Transverse colon (tissue), 4 donors: ENCODE measurements at regions not wholly inside any gene's neighbourhood (a gene's known extent, or its start where the extent isn't known, plus 50 kb on each side); places are given as distances from the start of the nearest gene placed in this dataset.

Source experiments
- DNase-seq: peaks from one replicate; pipeline ENCODE4 v3.0.0-alpha.2; 2019
- H3K27ac ChIP-seq, 4 donors: fragments of 200-600 bp; sonication (generic); 2 replicates each; pipeline ENCODE4 v1.5.1; 2016 to 2018; ENCODE audit warnings: inconsistent platforms in 4 of 4
- H3K27me3 ChIP-seq: fragments of 200-600 bp; sonication (generic); 2 replicates; pipeline ENCODE4 v1.5.1; 2017; ENCODE audit warnings: inconsistent platforms
- H3K36me3 ChIP-seq, 4 donors: fragments of 200-600 bp; sonication (generic); 2 replicates each; pipeline ENCODE4 v1.5.1; 2017 to 2019; ENCODE audit warnings: inconsistent platforms in 4 of 4
- H3K4me1 ChIP-seq, 4 donors: fragments of 200-600 bp; sonication (generic); 2 replicates each; pipeline ENCODE4 v1.5.1; 2017 to 2020; ENCODE audit warnings: inconsistent platforms in 4 of 4
- H3K4me3 ChIP-seq, 4 donors: fragments of 200-600 bp; sonication (generic); 1 replicate in 1 of 4; 2 replicates in 3 of 4; pipeline versions ENCODE4 v1.5.1 to v1.6.1; 2017 to 2019; ENCODE audit warnings: inconsistent platforms in 4 of 4
- H3K9me3 ChIP-seq, 2 donors: fragments of 200-600 bp; sonication (generic); 2 replicates each; pipeline ENCODE4 v1.5.1; 2017 to 2019; ENCODE audit warnings: inconsistent platforms in 2 of 2
- EP300 ChIP-seq: sonication (generic); formaldehyde crosslinking; IDR thresholded peaks from one replicate; pipeline ENCODE4 v1.6.1; 2017; ENCODE audit warnings: antibody characterized with exemption, low read depth
- POLR2A ChIP-seq: fragments of 450-650 bp; IDR thresholded peaks from one replicate; pipeline ENCODE4 v1.6.1; 2016; ENCODE audit warnings: antibody characterized with exemption, mild to moderate bottlenecking, moderate library complexity
- POLR2AphosphoS5 ChIP-seq, 3 donors: sonication (generic); formaldehyde crosslinking; IDR thresholded peaks; one replicate each; pipeline ENCODE4 v1.6.1; 2016; ENCODE audit warnings: antibody characterized with exemption in 3 of 3
- WGBS, 2 donors: methylation state at CpG; one replicate each; pipeline ENCODE4 v1.1.5; 2018; ENCODE audit warnings: low coverage in 1 of 2; 5-methylcytosine and 5-hydroxymethylcytosine counted together
- in situ Hi-C, 4 donors: fragments of 200-750 bp; cut with MboI; loops; one replicate each; pipeline versions ENCODE4 v1.15.0 to v1.15.1; 2017; ENCODE audit warnings: low sequenced_read_pairs in 3 of 4, low pct_ligation_motif_present in 1 of 4, low pct_unique_long_range_greater_than_20kb in 1 of 4
- intact Hi-C: fragments of 100-400 bp; cut with DNase I; formaldehyde crosslinking; loops from one replicate; pipeline ENCODE4 v1.15.1; 2023; ENCODE audit warnings: low total_unique reads
- TF ChIP-seq, protein P1 (sequence below), 5 experiments: fragments of 200-600 bp in 3 of 5; fragments of 450-650 bp in 2 of 5; sonication (generic) in 3 of 5; IDR thresholded peaks; 1 replicate in 2 of 5; 2 replicates in 3 of 5; pipeline ENCODE4 v1.5.1; 2016 to 2017; ENCODE audit warnings: antibody characterized with exemption in 5 of 5, inconsistent platforms in 3 of 5, mild to moderate bottlenecking in 2 of 5, moderate library complexity in 1 of 5

DNA sequence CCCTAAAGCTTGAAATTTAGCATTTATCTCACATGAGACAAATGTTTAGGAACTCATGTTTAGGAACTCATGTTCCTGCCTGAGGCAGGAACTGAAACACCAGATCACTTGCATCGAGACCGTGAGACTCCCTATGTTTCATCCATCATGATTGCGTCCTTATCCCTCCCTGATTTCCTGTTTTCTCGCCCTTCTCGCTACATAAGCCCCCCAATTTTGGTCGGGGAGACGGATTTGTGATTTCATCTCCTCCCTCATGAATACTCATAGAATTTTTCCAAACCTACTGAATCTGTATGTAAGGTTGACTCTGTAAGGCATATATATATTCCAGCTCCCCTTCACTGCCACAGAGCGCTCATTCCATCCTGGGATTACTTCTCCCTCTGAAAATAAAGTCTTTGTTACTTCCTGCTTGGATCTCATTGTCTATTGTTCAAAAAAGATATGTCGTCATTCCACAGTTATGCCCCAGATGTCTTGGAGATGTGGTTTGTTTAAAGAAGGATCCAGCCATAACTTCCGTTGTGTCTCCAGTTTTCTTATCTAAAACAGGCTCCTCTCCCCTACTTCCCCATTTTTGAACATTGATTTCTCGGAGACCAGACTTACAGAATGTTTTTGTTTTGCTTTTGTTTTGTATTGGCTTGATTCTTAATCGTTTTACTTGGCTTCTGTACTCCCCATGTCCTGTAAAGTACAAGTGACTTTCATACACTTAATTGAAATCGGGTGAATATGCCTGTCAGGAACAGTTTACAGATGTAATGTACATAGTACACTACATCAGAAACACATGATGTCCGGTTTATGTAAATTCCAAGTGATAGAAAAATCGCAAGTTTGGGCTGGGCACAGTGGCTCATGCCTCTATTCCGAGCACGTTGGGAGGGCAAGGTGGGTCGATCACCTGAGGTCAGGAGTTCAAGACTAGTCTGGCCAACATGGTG, 118.7 kb downstream of the HFE start:
- Histone ChIP-seq H3K9me3 (no peaks in the 10 kb centered on the region), H3K4me1 (peaks cover 0 to 18% (median 10%) of the 10 kb centered on the region in 4 donors), H3K27me3 (no peaks in the 10 kb centered on the region), H3K27ac (peak overlapping the region; percentile 93 to 100 (median 97)), H3K36me3 (no peaks in the 10 kb centered on the region), H3K4me3 (peak overlapping the region; percentile 60 to 77 (median 64))
- intact Hi-C loops (loop anchor here (10.0 kb wide), 1 partner anchor 69 kb away; a partner anchor contains a TSS), in situ Hi-C loops (loop anchor here in 2 of 4 donors (10.0 to 25.0 kb wide), 2 partner anchors 181 to 931 kb away; a partner anchor contains a TSS)
- peak; percentile 26 for DNase-seq
- WGBS, 2 donors: 5 to 8% methylated on average over 14 to 18 of the region's 18 CpGs
- peak; percentile 75 for TF ChIP-seq POLR2A
- TF ChIP-seq EP300: no peak
- peak; percentile 58 to 90 (median 81) for TF ChIP-seq POLR2AphosphoS5 (IDR thresholded peaks at IDR 0.05)
- TF ChIP-seq, protein P1, sequence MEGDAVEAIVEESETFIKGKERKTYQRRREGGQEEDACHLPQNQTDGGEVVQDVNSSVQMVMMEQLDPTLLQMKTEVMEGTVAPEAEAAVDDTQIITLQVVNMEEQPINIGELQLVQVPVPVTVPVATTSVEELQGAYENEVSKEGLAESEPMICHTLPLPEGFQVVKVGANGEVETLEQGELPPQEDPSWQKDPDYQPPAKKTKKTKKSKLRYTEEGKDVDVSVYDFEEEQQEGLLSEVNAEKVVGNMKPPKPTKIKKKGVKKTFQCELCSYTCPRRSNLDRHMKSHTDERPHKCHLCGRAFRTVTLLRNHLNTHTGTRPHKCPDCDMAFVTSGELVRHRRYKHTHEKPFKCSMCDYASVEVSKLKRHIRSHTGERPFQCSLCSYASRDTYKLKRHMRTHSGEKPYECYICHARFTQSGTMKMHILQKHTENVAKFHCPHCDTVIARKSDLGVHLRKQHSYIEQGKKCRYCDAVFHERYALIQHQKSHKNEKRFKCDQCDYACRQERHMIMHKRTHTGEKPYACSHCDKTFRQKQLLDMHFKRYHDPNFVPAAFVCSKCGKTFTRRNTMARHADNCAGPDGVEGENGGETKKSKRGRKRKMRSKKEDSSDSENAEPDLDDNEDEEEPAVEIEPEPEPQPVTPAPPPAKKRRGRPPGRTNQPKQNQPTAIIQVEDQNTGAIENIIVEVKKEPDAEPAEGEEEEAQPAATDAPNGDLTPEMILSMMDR (IDR thresholded peaks at IDR 0.05): no peak

DNA sequence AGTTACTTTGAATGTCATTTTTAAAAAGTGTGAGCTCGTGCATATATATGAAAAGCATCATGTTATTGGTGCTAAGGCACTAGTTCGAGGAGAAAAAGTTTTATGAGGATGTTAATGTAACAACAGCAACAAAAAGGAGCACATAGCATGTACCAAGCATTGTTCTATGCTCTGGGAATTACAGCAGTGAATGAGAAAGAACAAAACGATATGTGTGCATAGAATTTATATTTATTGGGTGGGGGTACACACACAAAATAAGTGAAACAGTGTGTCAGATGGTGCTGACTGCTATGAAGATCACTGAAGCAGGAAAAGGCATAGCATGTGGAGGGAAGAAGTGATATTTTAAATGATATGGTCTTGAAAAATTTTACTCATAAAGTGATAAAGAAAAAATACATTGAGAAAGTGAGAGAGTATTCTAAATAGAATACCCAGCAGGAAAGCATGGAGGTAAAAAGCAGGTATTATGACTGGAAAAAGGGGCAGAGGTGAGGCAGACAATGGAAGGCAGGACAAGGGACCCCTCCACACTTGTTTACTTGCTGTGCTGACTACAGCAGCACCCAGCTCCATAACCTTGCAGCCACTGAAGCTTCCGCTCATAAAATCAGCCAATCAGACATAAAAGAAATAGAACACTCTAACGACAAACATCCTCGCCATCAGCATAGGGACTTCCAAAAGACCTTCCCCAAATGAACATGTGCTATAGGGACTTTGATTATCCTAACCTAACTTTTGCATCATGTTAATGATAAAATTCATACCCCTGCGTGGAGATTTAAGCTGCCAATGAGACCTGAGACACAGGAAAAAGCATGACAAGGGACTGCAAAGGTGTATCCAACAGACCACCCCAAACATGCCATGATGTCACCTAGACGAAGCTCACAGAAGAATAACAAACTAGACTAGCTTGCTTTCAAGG, 119.9 kb downstream of the HFE start:
- Histone ChIP-seq H3K9me3 (no peaks in the 10 kb centered on the region), H3K4me1 (peaks cover 0 to 18% (median 10%) of the 10 kb centered on the region in 4 donors), H3K36me3 (no peaks in the 10 kb centered on the region), H3K27me3 (no peaks in the 10 kb centered on the region), H3K27ac (peak overlapping the region in 3 of 4 donors; percentile 93 to 100 (median 95)), H3K4me3 (peak overlapping the region in 1 of 4 donors; percentile 77)
- in situ Hi-C loops: loop anchor here in 2 of 4 donors (10.0 to 25.0 kb wide), 2 partner anchors 182 to 930 kb away; a partner anchor contains a TSS
- TF ChIP-seq, protein P1 (IDR thresholded peaks at IDR 0.05): no peak
- TF ChIP-seq EP300 (no peak), POLR2AphosphoS5 (IDR thresholded peaks at IDR 0.05) (no peak), POLR2A (no peak)
- intact Hi-C loops: loop anchor here (10.0 kb wide), 1 partner anchor 68 kb away; a partner anchor contains a TSS
- DNase-seq: no peak
- 61 to 73% methylated on average over 8 of the region's 8 CpGs for WGBS, 2 donors

DNA sequence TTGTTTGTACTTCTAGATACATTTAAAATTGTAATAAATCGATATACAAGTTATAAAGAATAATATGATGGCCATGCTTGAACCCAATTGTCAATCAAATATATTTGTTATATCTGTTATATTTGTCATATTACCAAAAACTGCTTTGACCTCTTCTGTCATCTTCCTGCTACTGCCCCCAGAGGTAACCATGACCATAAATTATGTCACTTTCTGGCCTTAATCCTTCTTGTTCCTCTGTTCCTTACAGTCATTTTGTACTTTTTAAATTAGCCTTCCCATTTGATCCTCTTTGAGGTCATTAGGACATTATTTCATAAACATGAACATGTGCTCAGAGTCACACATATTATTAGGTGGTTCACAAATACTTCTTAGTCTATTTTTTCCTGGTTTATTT, 124.7 kb downstream of the HFE start:
- WGBS, 2 donors: 90 to 94% methylated on average over 1 of the region's 1 CpG
- TF ChIP-seq POLR2AphosphoS5 (IDR thresholded peaks at IDR 0.05) (no peak), EP300 (no peak), POLR2A (no peak)
- TF ChIP-seq, protein P1 (IDR thresholded peaks at IDR 0.05): no peak
- Histone ChIP-seq H3K9me3 (no peaks in the 10 kb centered on the region), H3K36me3 (no peaks in the 10 kb centered on the region), H3K27me3 (no peaks in the 10 kb centered on the region), H3K4me1 (peaks cover 0 to 16% (median 9%) of the 10 kb centered on the region in 4 donors), H3K27ac (no peak overlapping the region), H3K4me3 (no peak overlapping the region)
- in situ Hi-C loops (loop anchor here in 1 of 4 donors (25.0 kb wide), 1 partner anchor 925 kb away; a partner anchor contains a TSS), intact Hi-C loops (no loop called here)
- no peak for DNase-seq
